Activated CD8-positive, alpha-beta memory T cell treated with anti-CD3 and anti-CD28 coated beads for 48 hours (primary cell): ENCODE measurements at regions not wholly inside any gene's neighbourhood (a gene's known extent, or its start where the extent isn't known, plus 50 kb on each side); places are given as distances from the start of the nearest gene placed in this dataset.
"Not testable (repeated sequence)": the region's sequence is repeated elsewhere in the genome, so short reads cannot be mapped to it uniquely, and the experiment has no call there.

Experiments used
- DNase-seq, 3 experiments: peaks; one replicate each; pipeline ENCODE4 v3.0.0-alpha.2; 2020; ENCODE audit warnings: low read depth in 2 of 3, low spot score in 2 of 3

GRCh38 chr16:65751622-65752521 lies 614.6 kb upstream of the CDH5 start:
- DNase-seq = no peak

DNA sequence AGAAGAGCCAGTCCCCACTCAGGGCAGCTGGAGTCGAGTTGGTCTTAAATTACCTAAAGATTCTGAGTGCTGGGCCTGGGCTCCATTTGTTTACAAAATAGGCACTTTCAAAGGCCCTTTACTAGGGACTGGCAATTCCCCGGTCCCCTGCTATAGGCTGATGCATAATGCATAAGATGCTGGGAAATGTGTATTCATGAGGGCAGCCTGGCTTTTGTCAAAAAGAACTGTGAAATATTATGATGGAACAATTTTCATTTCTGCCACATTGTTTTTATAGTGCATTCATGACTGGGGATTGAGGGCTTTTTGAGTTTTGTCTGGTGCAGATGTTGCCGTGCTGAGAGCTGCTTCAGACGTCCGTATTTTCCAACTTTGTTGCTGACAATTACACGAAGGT lies 617.0 kb upstream of the CDH5 start:
- no peak for DNase-seq

GRCh38 chr16:65746941-65747340 lies 619.5 kb upstream of the CDH5 start:
- no peak for DNase-seq

DNA sequence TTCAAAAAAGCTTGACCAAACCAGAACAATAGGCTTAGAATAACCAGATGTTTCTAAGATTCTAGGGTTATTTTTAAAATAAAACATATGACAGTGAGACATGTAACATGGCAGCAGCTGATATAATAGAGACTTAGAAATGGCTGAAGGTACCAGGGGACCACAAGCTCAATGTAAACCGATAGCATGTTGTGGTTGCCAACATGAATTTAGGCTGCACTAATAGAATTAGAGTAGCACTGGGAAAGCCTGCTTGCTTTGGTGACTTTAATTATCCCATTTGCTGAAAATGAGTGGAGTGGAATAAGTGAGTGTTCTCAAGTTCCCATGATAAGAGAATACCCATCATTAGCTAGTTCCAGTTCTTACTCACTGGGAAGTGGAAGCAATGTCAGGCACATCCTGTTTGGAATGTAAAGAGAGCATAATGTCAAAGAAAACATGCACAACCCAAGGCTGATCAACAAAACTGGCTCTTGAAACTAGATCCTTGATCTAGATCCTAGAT lies 621.2 kb upstream of the CDH5 start:
- no peak for DNase-seq

- no peak for DNase-seq
Measured at GRCh38 chr16:65744401-65744800, 622.1 kb upstream of the CDH5 start.

DNA sequence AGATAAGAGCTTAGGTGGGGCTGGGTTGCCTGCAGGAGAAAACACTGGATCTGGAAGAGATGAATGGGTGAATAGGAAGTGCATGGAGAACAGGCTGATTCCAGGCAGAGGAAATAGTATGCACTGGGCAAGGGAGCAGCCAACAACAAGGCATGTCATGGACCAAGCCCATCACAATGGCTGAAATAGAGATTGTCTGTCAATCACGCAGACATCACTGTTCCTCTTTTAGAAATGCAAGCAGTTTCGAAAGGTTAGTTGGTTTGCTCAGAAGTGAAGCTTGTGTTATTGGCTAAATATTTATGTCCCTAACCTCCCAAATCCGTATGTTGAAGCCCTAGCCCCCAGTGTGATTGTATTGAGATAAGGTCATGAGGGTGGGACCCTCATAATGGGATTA lies 621.7 kb upstream of the CDH11 start:
- no peak for DNase-seq

DNA sequence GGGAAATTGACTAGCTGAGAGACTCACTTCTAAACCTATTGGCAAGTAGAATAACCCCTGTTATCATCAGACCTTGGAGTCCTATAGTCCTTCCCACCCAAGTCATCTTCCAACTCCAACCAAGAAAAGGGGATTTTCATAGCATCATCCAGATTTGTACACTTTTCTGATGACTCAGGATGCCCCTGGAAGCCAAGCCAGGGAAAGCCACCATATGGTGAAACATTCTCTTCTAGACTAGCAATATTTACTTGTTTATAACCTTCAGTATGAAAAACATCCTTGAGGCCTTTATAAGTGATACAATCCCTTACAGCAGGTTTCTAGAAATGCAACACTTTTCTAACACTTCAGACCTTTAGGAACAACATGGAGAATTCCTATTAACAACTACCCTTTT lies 618.8 kb upstream of the CDH11 start:
- DNase-seq = no peak

GRCh38 chr16:65739518-65739917 lies 617.7 kb upstream of the CDH11 start:
- no peak for DNase-seq

GRCh38 chr16:65737831-65738230 lies 616.0 kb upstream of the CDH11 start:
- DNase-seq = no peak

- not testable (repeated sequence) for DNase-seq
Measured at GRCh38 chr16:65735615-65736014, 613.8 kb upstream of the CDH11 start.

GRCh38 chr16:65733721-65734120 lies 611.9 kb upstream of the CDH11 start:
- no peak for DNase-seq

GRCh38 chr16:65731833-65732232 lies 610.0 kb upstream of the CDH11 start:
- DNase-seq = no peak

DNA sequence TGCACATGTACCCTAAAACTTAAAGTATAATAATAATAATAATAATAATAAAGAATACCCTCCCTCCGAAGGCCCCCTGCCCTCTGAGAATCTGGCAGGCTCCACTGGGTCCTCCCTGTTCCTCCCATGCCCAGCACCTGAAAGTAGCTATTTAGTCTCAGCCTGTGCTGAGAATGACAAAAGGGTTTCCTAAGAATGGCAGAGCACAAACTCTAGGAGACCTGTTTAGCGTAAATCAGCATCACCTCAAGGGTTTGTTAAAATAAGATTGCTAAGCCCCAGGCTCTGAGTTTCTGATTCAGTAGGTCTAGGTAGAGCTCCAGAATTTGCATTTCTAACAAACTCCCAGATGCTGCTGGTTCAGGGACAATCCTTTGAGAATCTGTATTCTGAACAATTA lies 606.8 kb upstream of the CDH11 start:
- DNase-seq = no peak

DNA sequence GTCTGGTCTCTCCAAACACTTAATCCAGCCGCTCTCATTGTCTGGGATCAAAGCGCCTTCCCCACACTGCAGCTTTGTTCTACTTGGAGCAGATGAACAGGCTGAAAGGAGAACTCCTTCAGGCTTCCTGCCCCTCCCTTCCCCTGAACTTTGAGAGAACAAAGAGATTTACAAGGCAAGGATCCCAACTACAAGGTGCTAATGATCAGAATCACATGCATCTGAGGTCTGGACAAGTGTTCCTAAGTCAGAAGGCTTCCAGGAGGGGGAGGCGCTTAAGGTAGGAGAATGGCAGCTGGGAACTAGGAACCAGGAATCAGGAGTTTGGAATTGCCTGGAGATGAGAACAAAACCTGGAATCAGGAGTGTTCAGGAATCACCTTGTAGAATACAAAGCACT lies 606.3 kb upstream of the CDH11 start:
- no peak for DNase-seq

- DNase-seq = no peak
Measured at GRCh38 chr16:65727534-65728137, 605.8 kb upstream of the CDH11 start.

GRCh38 chr16:65725156-65725845 lies 603.4 kb upstream of the CDH11 start:
- DNase-seq = no peak

DNA sequence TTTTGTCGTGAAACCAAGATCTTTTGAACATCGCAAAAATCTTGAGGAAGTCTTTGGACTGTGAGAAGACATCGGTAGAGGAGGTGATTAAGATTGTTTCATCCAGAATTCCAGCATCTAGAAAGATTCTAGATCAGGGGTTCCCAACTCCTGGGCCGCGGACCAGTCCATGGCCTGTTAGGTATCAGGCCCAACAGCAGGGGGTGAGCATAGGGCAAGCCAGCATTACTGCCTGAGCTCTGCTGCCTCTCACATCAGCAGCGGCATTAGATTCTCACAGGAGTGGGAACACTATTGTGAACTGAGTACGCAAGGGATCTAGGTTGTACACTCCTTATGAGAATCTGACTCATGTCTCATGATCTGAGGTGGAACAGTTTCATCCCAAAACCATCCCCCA lies 600.6 kb upstream of the CDH11 start:
- DNase-seq = no peak

DNA sequence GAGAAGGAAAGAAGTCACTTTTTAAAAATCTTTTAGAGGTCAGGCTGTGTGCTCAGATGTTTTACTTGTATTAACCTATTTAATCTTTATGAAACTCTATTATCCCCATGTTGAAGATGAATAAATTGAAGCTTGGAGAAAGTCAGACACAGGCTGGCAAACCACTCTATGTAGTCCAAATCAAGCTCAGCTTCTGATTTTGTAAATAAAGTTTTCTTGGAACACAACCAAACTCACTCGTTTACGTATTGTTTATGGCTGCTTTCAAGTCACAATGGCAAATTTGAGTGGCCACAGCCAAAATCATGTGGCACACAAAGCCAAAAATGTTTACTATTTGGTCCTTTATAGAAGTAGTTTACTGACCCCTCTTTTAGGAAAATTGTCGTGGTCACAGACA lies 596.0 kb upstream of the CDH11 start:
- no peak for DNase-seq

- DNase-seq = no peak
Measured at GRCh38 chr16:65716737-65717700, 595.2 kb upstream of the CDH11 start.

DNA sequence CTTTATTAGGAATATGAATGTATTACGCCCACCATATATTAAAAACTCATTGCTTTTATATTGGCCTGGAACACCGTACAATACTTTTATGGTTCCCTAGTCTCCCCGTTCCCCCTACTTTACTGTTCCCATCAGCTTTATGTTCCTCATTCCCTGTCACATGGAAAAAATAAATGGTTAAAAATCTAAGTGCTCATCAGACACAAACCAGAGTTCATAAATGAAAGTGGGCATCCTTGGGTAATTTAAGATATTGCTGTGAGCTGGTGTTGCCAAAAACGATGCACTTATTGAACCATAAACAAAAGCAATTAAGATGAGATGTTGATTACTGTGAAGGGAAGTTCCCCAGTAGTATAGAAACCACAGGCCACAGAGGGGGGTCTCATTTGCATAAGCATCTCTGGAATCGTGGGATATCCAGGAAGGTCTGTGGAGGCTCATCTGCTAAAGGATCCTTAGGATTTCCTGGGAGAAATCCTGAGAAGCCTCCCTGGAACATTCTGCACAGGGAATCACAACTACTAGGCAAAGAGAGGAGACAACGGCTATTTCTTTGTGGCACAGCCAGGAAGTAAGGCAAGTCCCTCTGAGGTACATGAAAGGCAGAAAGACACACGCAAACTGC lies 591.4 kb upstream of the CDH11 start:
- DNase-seq = no peak
